EL (cell line): ENCODE measurements at regions not wholly inside any gene's neighbourhood (a gene's known extent, or its start where the extent isn't known, plus 50 kb on each side); places are given as distances from the start of the nearest gene placed in this dataset.
"Not testable (repeated sequence)": the region's sequence is repeated elsewhere in the genome, so short reads cannot be mapped to it uniquely, and the experiment has no call there.

Source experiments
- DNase-seq: peaks from one replicate; pipeline ENCODE4 v3.0.0-alpha.2; 2016

- DNase-seq = no peak
Measured at GRCh38 chr1:189983166-189983890, 494.3 kb downstream of the BRINP3 start.

- no peak for DNase-seq
Measured at GRCh38 chr1:189986516-189986915, 491.1 kb downstream of the BRINP3 start.

GRCh38 chr1:189987509-189987908, 490.2 kb downstream of the BRINP3 start:
- DNase-seq = no peak

GRCh38 chr1:189992856-189993255, 484.8 kb downstream of the BRINP3 start:
- no peak for DNase-seq

GRCh38 chr1:190000365-190000872, 477.2 kb downstream of the BRINP3 start:
- peak; percentile 1 for DNase-seq

GRCh38 chr1:190001187-190001586, 476.5 kb downstream of the BRINP3 start:
- no peak for DNase-seq

GRCh38 chr1:190003376-190003775, 474.3 kb downstream of the BRINP3 start:
- DNase-seq = no peak

- no peak for DNase-seq
Measured at GRCh38 chr1:190011585-190011984, 466.1 kb downstream of the BRINP3 start.

- DNase-seq = not testable (repeated sequence)
Measured at GRCh38 chr1:190019151-190019550, 458.5 kb downstream of the BRINP3 start.

GRCh38 chr1:190019717-190020116, 457.9 kb downstream of the BRINP3 start:
- no peak for DNase-seq

GRCh38 chr1:190022709-190023108, 455.0 kb downstream of the BRINP3 start:
- DNase-seq = peak; percentile 0

GRCh38 chr1:190029441-190029840, 448.2 kb downstream of the BRINP3 start:
- no peak for DNase-seq

- no peak for DNase-seq
Measured at GRCh38 chr1:190043655-190044054, 434.0 kb downstream of the BRINP3 start.

- DNase-seq = no peak
Measured at GRCh38 chr1:190046231-190046630, 431.4 kb downstream of the BRINP3 start.
